ENCODE measurements at regions not wholly inside any gene's neighbourhood (a gene's known extent, or its start where the extent isn't known, plus 50 kb on each side); places are given as distances from the start of the nearest gene placed in this dataset.

- FAIRE-seq (no peak), DNase-seq (no peak)
- intact Hi-C loops (cut with DNase I): no loop called here
- Histone ChIP-seq H3K4me3 (ENCODE audit: low read length in 3 of 3) (no peak overlapping the region), H3K27me3 (ENCODE audit: control insufficient read depth, insufficient read depth, low read length) (no peaks in the 10 kb centered on the region), H3K4me1 (ENCODE audit: control insufficient read depth in 2 of 3, insufficient read depth in 2 of 3, low read depth in 1 of 3, low read length in 3 of 3) (no peaks in the 10 kb centered on the region), H3K9me3 (ENCODE audit: control insufficient read depth in 2 of 3, insufficient read depth in 1 of 3, low read length in 3 of 3) (no peaks in the 10 kb centered on the region), H3K27ac (ENCODE audit: low read depth in 2 of 2, low read length in 2 of 2) (no peak overlapping the region), H3K36me3 (ENCODE audit: control insufficient read depth in 2 of 3, insufficient read depth in 3 of 3, low read length in 3 of 3) (peaks cover 0 to 4% (median 0%) of the 10 kb centered on the region in 3 donors), H3K9ac (ENCODE audit: low read length in 3 of 3) (no peak overlapping the region)
- no peak for TF ChIP-seq CTCF (IDR thresholded peaks at IDR 0.05; ENCODE audit: borderline replicate concordance, extremely low read depth, insufficient read depth)
Measured at GRCh38 chr13:44211704-44212346, 161.8 kb upstream of the SERP2 start.

GRCh38 chr13:44212633-44213396, 160.8 kb upstream of the SERP2 start:
- Histone ChIP-seq H3K27me3 (ENCODE audit: control insufficient read depth, insufficient read depth, low read length) (no peaks in the 10 kb centered on the region), H3K36me3 (ENCODE audit: control insufficient read depth in 2 of 3, insufficient read depth in 3 of 3, low read length in 3 of 3) (peaks cover 0 to 4% (median 0%) of the 10 kb centered on the region in 3 donors), H3K9ac (ENCODE audit: low read length in 3 of 3) (no peak overlapping the region), H3K4me3 (ENCODE audit: low read length in 3 of 3) (no peak overlapping the region), H3K27ac (ENCODE audit: low read depth in 2 of 2, low read length in 2 of 2) (no peak overlapping the region), H3K9me3 (ENCODE audit: control insufficient read depth in 2 of 3, insufficient read depth in 1 of 3, low read length in 3 of 3) (no peaks in the 10 kb centered on the region), H3K4me1 (ENCODE audit: control insufficient read depth in 2 of 3, insufficient read depth in 2 of 3, low read depth in 1 of 3, low read length in 3 of 3) (no peaks in the 10 kb centered on the region)
- TF ChIP-seq CTCF (IDR thresholded peaks at IDR 0.05; ENCODE audit: borderline replicate concordance, extremely low read depth, insufficient read depth): no peak
- no peak for FAIRE-seq
- intact Hi-C loops (cut with DNase I): no loop called here
- peak in 2 of 5 donors; percentile 35 to 49 for DNase-seq

GRCh38 chr13:44218501-44219240, 155.0 kb upstream of the SERP2 start:
- no peak for TF ChIP-seq CTCF (IDR thresholded peaks at IDR 0.05; ENCODE audit: borderline replicate concordance, extremely low read depth, insufficient read depth)
- no peaks in the 10 kb centered on the region for H3K4me1 ChIP-seq (ENCODE audit: control insufficient read depth in 2 of 3, insufficient read depth in 2 of 3, low read depth in 1 of 3, low read length in 3 of 3)
- H3K9ac ChIP-seq (ENCODE audit: low read length in 3 of 3): no peak overlapping the region
- H3K36me3 ChIP-seq (ENCODE audit: control insufficient read depth in 2 of 3, insufficient read depth in 3 of 3, low read length in 3 of 3): no peaks in the 10 kb centered on the region
- H3K9me3 ChIP-seq (ENCODE audit: control insufficient read depth in 2 of 3, insufficient read depth in 1 of 3, low read length in 3 of 3): no peaks in the 10 kb centered on the region
- H3K4me3 ChIP-seq (ENCODE audit: low read length in 3 of 3): no peak overlapping the region
- H3K27me3 ChIP-seq (ENCODE audit: control insufficient read depth, insufficient read depth, low read length): no peaks in the 10 kb centered on the region
- H3K27ac ChIP-seq (ENCODE audit: low read depth in 2 of 2, low read length in 2 of 2): peak overlapping the region in 1 of 2 donors; percentile 10
- DNase-seq (peak in 2 of 5 donors; percentile 55 to 78), FAIRE-seq (no peak)
- intact Hi-C loops (cut with DNase I): no loop called here

Data from kidney (tissue), 13 donors.